Smooth muscle cell (in vitro differentiated cells): ENCODE measurements at regions not wholly inside any gene's neighbourhood (a gene's known extent, or its start where the extent isn't known, plus 50 kb on each side); places are given as distances from the start of the nearest gene placed in this dataset.

ENCODE experiments used
- DNase-seq: peaks from one replicate; lab custom pipeline; 2025; ENCODE audit not compliant: unreplicated experiment; lab: John Stamatoyannopoulos, UW
- H2AFZ ChIP-seq: fragments of 200-600 bp; sonication (generic); 2 replicates; pipeline ENCODE4 v1.6.0; 2016; ENCODE audit warnings: antibody characterized with exemption, low read depth, mild to moderate bottlenecking
- H3F3A ChIP-seq: fragments of 200-600 bp; sonication (generic); 2 replicates; pipeline ENCODE4 v1.6.0; 2017; ENCODE audit warnings: antibody characterized with exemption, low read depth
- H3K27ac ChIP-seq: fragments of 200-600 bp; sonication (generic); 2 replicates; pipeline ENCODE4 v1.5.1; 2016; ENCODE audit warnings: low read depth, mild to moderate bottlenecking
- H3K27me3 ChIP-seq: fragments of 200-600 bp; sonication (generic); 2 replicates; pipeline ENCODE4 v1.6.1; 2016; ENCODE audit warnings: low read depth, mild to moderate bottlenecking
- H3K36me3 ChIP-seq: fragments of 200-600 bp; sonication (generic); 2 replicates; pipeline ENCODE4 v1.5.1; 2016; ENCODE audit warnings: low read depth
- H3K4me1 ChIP-seq: fragments of 200-600 bp; sonication (generic); 2 replicates; pipeline ENCODE4 v1.5.1; 2016; ENCODE audit warnings: low read depth
- H3K4me2 ChIP-seq: fragments of 200-600 bp; sonication (generic); 2 replicates; pipeline ENCODE4 v1.6.0; 2016; ENCODE audit warnings: mild to moderate bottlenecking
- H3K4me3 ChIP-seq: fragments of 200-600 bp; sonication (generic); 2 replicates; pipeline ENCODE4 v1.5.1; 2016; ENCODE audit warnings: mild to moderate bottlenecking
- H3K79me2 ChIP-seq: fragments of 200-600 bp; sonication (generic); 2 replicates; pipeline ENCODE4 v1.6.0; 2016; ENCODE audit warnings: low read depth, mild to moderate bottlenecking
- H3K9ac ChIP-seq: fragments of 200-600 bp; sonication (generic); 2 replicates; pipeline ENCODE4 v1.6.0; 2016; ENCODE audit warnings: low read depth
- H3K9me3 ChIP-seq: fragments of 200-600 bp; sonication (generic); replicated peaks from 2 replicates; pipeline ENCODE4 v1.5.1; 2016; ENCODE audit warnings: low read depth
- H4K20me1 ChIP-seq: fragments of 200-600 bp; sonication (generic); 2 replicates; pipeline ENCODE4 v1.6.0; 2016; ENCODE audit warnings: low read depth
- WGBS: methylation state at CpG from one replicate; pipeline ENCODE4 v1.1.7; 2016; ENCODE audit warnings: low lambda C conversion rate; 5-methylcytosine and 5-hydroxymethylcytosine counted together
- TF ChIP-seq, protein P1 (sequence below): fragments of 200-600 bp; sonication (generic); IDR thresholded peaks from 2 replicates; pipeline ENCODE4 v1.5.1; 2017; ENCODE audit warnings: borderline replicate concordance, mild to moderate bottlenecking, antibody characterized with exemption; ENCODE audit not compliant: insufficient read depth, poor library complexity, severe bottlenecking

DNA sequence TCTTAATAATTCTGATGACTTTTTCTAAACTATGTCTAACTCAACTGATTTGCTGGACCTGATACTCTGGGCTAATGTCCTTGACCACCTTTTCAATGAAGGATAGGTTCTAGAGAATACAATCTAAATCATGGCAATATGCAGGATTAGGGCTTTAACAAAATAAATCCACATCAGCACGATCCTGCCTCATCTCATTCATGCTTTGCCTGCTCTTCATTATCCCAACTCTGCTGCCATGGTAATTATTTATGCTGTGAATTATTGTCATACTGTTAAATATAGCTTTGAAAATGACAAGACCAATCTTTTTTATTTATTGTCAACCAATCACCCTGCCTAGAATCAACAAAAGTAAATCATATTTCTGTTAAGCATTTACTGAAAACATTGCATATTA lies 2176.7 kb upstream of the AGA start:
- H3K9me3 ChIP-seq = no peaks in the 10 kb centered on the region
- H3K4me3 ChIP-seq = no peak overlapping the region
- H3K4me2 ChIP-seq = no peak overlapping the region
- H2AFZ ChIP-seq = no peak overlapping the region
- no peaks in the 10 kb centered on the region for H4K20me1 ChIP-seq
- H3K27ac ChIP-seq = no peak overlapping the region
- no peak overlapping the region for H3K9ac ChIP-seq
- H3K79me2 ChIP-seq = no peaks in the 10 kb centered on the region
- 86% methylated on average over 1 of the region's 1 CpG for WGBS
- no peaks in the 10 kb centered on the region for H3K4me1 ChIP-seq
- no peaks in the 10 kb centered on the region for H3F3A ChIP-seq
- no peaks in the 10 kb centered on the region for H3K27me3 ChIP-seq
- TF ChIP-seq, protein P1, sequence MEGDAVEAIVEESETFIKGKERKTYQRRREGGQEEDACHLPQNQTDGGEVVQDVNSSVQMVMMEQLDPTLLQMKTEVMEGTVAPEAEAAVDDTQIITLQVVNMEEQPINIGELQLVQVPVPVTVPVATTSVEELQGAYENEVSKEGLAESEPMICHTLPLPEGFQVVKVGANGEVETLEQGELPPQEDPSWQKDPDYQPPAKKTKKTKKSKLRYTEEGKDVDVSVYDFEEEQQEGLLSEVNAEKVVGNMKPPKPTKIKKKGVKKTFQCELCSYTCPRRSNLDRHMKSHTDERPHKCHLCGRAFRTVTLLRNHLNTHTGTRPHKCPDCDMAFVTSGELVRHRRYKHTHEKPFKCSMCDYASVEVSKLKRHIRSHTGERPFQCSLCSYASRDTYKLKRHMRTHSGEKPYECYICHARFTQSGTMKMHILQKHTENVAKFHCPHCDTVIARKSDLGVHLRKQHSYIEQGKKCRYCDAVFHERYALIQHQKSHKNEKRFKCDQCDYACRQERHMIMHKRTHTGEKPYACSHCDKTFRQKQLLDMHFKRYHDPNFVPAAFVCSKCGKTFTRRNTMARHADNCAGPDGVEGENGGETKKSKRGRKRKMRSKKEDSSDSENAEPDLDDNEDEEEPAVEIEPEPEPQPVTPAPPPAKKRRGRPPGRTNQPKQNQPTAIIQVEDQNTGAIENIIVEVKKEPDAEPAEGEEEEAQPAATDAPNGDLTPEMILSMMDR = no peak
- no peaks in the 10 kb centered on the region for H3K36me3 ChIP-seq
- no peak for DNase-seq

DNA sequence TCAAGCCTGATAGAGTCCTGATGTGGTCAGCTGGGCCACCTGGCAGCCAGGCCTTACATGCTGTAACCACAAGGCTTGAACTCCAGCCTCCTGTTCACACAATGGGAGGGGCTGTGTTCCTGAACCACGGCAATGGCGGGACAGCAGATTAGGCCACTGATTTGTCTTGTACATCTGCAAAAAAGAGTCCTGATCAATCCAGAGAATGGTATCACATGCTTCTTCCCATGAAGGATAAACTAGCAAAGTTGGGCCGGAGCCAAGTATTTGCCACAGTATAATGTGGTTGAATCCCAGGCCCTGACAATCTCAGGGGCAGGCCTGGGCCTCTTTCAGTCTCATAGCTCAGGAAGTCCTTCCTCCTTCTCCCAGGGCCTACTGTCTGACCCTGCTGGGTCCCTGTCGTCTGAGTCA lies 2182.5 kb upstream of the AGA start:
- TF ChIP-seq, protein P1 = no peak
- 45% methylated on average over 4 of the region's 4 CpGs for WGBS
- H3K4me2 ChIP-seq = peak overlapping the region; percentile 70
- H3K27ac ChIP-seq = peak overlapping the region; percentile 98
- H3K9ac ChIP-seq = peak overlapping the region; percentile 81
- no peaks in the 10 kb centered on the region for H3K79me2 ChIP-seq
- no peaks in the 10 kb centered on the region for H3K9me3 ChIP-seq
- no peaks in the 10 kb centered on the region for H3K27me3 ChIP-seq
- no peak overlapping the region for H3K4me3 ChIP-seq
- H3K4me1 ChIP-seq = peaks cover 3% of the 10 kb centered on the region
- no peaks in the 10 kb centered on the region for H3F3A ChIP-seq
- no peaks in the 10 kb centered on the region for H4K20me1 ChIP-seq
- H2AFZ ChIP-seq = peak overlapping the region; percentile 46
- no peaks in the 10 kb centered on the region for H3K36me3 ChIP-seq
- DNase-seq = no peak

GRCh38 chr4:179625406-179625805 lies 2183.2 kb upstream of the AGA start:
- Histone ChIP-seq H3K27ac (peak overlapping the region; percentile 98), H3K79me2 (no peaks in the 10 kb centered on the region), H3K4me1 (peaks cover 3% of the 10 kb centered on the region), H3F3A (no peaks in the 10 kb centered on the region), H3K9me3 (no peaks in the 10 kb centered on the region), H3K4me3 (no peak overlapping the region), H4K20me1 (no peaks in the 10 kb centered on the region), H3K4me2 (peak overlapping the region; percentile 70), H3K9ac (peak overlapping the region; percentile 81), H3K27me3 (no peaks in the 10 kb centered on the region), H3K36me3 (no peaks in the 10 kb centered on the region), H2AFZ (peak overlapping the region; percentile 46)
- DNase-seq = no peak
- TF ChIP-seq, protein P1 = no peak
- 21% methylated on average over 1 of the region's 1 CpG for WGBS

DNA sequence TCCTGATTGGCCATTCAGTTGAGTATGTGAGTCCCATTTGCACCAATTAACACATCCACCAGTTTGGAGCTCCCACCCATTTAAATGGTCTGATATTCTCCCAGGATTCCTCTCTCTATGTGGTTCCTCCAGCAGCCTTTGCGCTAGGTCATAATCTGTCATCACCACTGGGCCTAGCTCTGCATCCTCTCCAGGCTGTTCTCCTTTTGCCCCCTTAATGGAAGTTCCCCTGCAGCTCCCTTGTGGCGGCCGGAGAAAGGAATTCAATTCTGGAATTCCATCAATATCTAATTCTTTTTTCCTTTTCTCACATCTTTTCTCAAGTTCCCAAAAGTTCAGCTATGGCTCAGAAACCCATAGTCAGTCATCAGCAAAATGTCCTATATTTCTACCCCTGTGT lies 2184.4 kb upstream of the AGA start:
- Histone ChIP-seq H3K79me2 (no peaks in the 10 kb centered on the region), H4K20me1 (no peaks in the 10 kb centered on the region)
- WGBS = 88% methylated on average over 3 of the region's 3 CpGs

More for the DNA sequence above, 2184.4 kb upstream of the AGA start:
- Histone ChIP-seq H3K27ac (no peak overlapping the region), H3K4me2 (no peak overlapping the region), H3F3A (no peaks in the 10 kb centered on the region), H3K9ac (no peak overlapping the region), H3K4me3 (no peak overlapping the region), H3K27me3 (no peaks in the 10 kb centered on the region), H3K9me3 (no peaks in the 10 kb centered on the region), H3K36me3 (no peaks in the 10 kb centered on the region), H2AFZ (no peak overlapping the region), H3K4me1 (peaks cover 3% of the 10 kb centered on the region)
- DNase-seq = no peak
- TF ChIP-seq, protein P1 = no peak
